ENCODE measurements at regions not wholly inside any gene's neighbourhood (a gene's known extent, or its start where the extent isn't known, plus 50 kb on each side); places are given as distances from the start of the nearest gene placed in this dataset.

DNA sequence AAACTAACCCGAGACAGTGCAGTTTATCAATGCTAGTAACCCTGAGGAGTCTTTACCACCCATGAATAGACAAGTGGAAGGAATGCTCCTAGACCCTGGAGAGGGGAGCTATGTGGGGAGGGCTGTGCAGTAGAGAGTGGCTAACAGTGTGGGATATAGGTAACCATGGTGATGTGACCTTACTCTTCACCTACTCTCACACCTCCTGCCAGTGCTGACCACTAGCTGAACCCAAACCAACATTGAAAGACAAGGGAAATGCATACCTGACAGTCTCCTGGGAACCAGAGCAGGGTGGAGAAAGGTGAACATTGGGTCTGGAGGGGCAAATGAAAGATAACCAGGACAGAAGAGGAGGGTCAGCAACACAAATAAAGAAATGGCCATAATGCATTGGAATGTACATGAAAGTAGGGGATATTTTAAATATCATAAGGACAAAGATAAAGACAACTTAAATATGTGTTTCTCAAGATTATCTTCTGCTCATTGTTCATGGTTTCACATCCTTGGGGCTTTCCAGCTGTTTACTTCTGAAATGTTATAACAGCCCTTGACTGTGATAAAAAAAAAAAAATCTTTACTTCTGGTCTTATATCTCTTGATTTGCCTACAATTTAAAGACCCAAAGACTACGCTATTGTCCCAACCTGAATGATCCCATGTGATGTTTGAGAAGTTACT is 983.3 kb upstream of the TENM4 start:
- DNase-seq (ENCODE audit: low spot score), result no peak
- no peak overlapping the region for H3K4me3 ChIP-seq
- H3K36me3 ChIP-seq, result no peaks in the 10 kb centered on the region
- TF ChIP-seq EZH2 (IDR thresholded peaks at IDR 0.05) (no peak), EZH2phosphoT487 (IDR thresholded peaks at IDR 0.05) (no peak)
- TF ChIP-seq, protein P1, sequence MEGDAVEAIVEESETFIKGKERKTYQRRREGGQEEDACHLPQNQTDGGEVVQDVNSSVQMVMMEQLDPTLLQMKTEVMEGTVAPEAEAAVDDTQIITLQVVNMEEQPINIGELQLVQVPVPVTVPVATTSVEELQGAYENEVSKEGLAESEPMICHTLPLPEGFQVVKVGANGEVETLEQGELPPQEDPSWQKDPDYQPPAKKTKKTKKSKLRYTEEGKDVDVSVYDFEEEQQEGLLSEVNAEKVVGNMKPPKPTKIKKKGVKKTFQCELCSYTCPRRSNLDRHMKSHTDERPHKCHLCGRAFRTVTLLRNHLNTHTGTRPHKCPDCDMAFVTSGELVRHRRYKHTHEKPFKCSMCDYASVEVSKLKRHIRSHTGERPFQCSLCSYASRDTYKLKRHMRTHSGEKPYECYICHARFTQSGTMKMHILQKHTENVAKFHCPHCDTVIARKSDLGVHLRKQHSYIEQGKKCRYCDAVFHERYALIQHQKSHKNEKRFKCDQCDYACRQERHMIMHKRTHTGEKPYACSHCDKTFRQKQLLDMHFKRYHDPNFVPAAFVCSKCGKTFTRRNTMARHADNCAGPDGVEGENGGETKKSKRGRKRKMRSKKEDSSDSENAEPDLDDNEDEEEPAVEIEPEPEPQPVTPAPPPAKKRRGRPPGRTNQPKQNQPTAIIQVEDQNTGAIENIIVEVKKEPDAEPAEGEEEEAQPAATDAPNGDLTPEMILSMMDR (IDR thresholded peaks at IDR 0.05), result no peak
- H2AFZ ChIP-seq (replicated peaks), result no peak overlapping the region
- Mint-ChIP-seq H3K27me3 (ENCODE audit: insufficient read depth, low read depth) (no peaks in the 10 kb centered on the region), H3K4me1 (peaks cover 15% of the 10 kb centered on the region), H3K9me3 (peaks cover 2% of the 10 kb centered on the region), H3K27ac (no peak overlapping the region), H3K4me3 (no peak overlapping the region), H3K36me3 (no peaks in the 10 kb centered on the region)
- no peaks in the 10 kb centered on the region for H4K20me1 ChIP-seq (ENCODE audit: low read depth)
- no peaks in the 10 kb centered on the region for H3K9me3 ChIP-seq (ENCODE audit: low read depth)
- no peak overlapping the region for H3K4me2 ChIP-seq
- no peaks in the 10 kb centered on the region for H3K27me3 ChIP-seq
- no peaks in the 10 kb centered on the region for H3K4me1 ChIP-seq
- no peaks in the 10 kb centered on the region for H3K79me2 ChIP-seq (ENCODE audit: low read depth)
- no peaks in the 10 kb centered on the region for H3F3A ChIP-seq (ENCODE audit: low read depth)
- no peak overlapping the region for H3K27ac ChIP-seq
- H3K9ac ChIP-seq, result no peak overlapping the region

DNA sequence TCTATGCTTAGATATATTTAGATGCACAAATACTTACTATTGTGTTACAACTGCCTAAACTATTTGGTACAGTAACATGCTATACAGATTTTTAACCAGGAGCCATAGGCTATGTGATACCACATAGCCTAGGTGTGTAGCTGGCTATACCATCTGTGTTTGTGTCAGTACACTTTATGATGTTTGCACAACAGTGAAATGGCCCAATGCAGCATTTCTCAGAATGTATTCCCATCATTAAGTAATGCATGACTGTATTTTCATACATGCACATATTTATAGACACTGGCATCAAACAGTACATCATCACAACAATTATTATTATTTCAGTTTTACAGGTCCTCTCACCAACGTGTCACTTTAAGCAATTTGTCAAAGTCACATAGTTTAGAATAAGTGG is 979.5 kb upstream of the TENM4 start:
- Histone ChIP-seq H3K4me1 (no peaks in the 10 kb centered on the region), H3K36me3 (no peaks in the 10 kb centered on the region), H2AFZ (replicated peaks) (no peak overlapping the region), H3F3A (ENCODE audit: low read depth) (no peaks in the 10 kb centered on the region), H3K4me3 (no peak overlapping the region), H3K27ac (no peak overlapping the region), H4K20me1 (ENCODE audit: low read depth) (no peaks in the 10 kb centered on the region), H3K79me2 (ENCODE audit: low read depth) (no peaks in the 10 kb centered on the region), H3K4me2 (no peak overlapping the region), H3K9me3 (ENCODE audit: low read depth) (no peaks in the 10 kb centered on the region), H3K27me3 (no peaks in the 10 kb centered on the region), H3K9ac (no peak overlapping the region)
- Mint-ChIP-seq H3K36me3 (no peaks in the 10 kb centered on the region), H3K9me3 (no peaks in the 10 kb centered on the region), H3K4me3 (no peak overlapping the region), H3K4me1 (peaks cover 20% of the 10 kb centered on the region), H3K27ac (no peak overlapping the region), H3K27me3 (ENCODE audit: insufficient read depth, low read depth) (no peaks in the 10 kb centered on the region)
- no peak for DNase-seq (ENCODE audit: low spot score)
- TF ChIP-seq, protein P1 (IDR thresholded peaks at IDR 0.05), result no peak
- TF ChIP-seq EZH2 (IDR thresholded peaks at IDR 0.05) (no peak), EZH2phosphoT487 (IDR thresholded peaks at IDR 0.05) (no peak)

DNA sequence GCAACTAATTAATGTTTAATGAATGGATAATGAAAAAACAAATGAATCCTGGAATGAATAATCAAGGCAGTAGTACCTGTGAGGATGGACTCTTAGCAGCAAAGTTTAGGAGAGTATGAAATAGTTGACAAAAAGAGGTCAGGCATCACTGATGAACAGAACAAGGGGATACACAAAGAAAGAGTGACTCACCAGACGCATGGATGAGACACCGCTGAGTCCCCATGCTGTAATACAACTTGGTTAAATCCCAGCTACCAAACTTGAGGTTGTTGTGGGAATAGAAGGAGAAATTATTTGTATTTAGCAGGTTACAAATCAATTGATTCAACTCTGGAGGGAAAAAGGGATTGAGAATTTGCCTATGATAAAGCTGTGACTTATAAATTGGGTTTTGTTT is 976.9 kb upstream of the TENM4 start:
- no peaks in the 10 kb centered on the region for H4K20me1 ChIP-seq (ENCODE audit: low read depth)
- no peaks in the 10 kb centered on the region for H3K9me3 ChIP-seq (ENCODE audit: low read depth)
- H3K36me3 ChIP-seq, result no peaks in the 10 kb centered on the region
- no peaks in the 10 kb centered on the region for H3K27me3 Mint-ChIP-seq (ENCODE audit: insufficient read depth, low read depth)
- no peak overlapping the region for H3K4me3 Mint-ChIP-seq
- no peak overlapping the region for H2AFZ ChIP-seq (replicated peaks)
- peaks cover 10% of the 10 kb centered on the region for H3K4me1 Mint-ChIP-seq
- no peaks in the 10 kb centered on the region for H3K79me2 ChIP-seq (ENCODE audit: low read depth)
- no peak overlapping the region for H3K4me2 ChIP-seq
- H3K9me3 Mint-ChIP-seq, result no peaks in the 10 kb centered on the region
- H3K4me3 ChIP-seq, result no peak overlapping the region
- no peak overlapping the region for H3K9ac ChIP-seq
- no peak for DNase-seq (ENCODE audit: low spot score)
- H3K27ac ChIP-seq, result no peak overlapping the region
- H3F3A ChIP-seq (ENCODE audit: low read depth), result no peaks in the 10 kb centered on the region
- no peaks in the 10 kb centered on the region for H3K4me1 ChIP-seq
- no peaks in the 10 kb centered on the region for H3K36me3 Mint-ChIP-seq
- TF ChIP-seq EZH2 (IDR thresholded peaks at IDR 0.05) (no peak), EZH2phosphoT487 (IDR thresholded peaks at IDR 0.05) (no peak)
- TF ChIP-seq, protein P1 (IDR thresholded peaks at IDR 0.05), result no peak
- H3K27ac Mint-ChIP-seq, result peak overlapping the region; percentile 14
- H3K27me3 ChIP-seq, result no peaks in the 10 kb centered on the region

Measured in neural progenitor cell (in vitro differentiated cells).